ENCODE measurements at regions not wholly inside any gene's neighbourhood (a gene's known extent, or its start where the extent isn't known, plus 50 kb on each side); places are given as distances from the start of the nearest gene placed in this dataset.

DNA sequence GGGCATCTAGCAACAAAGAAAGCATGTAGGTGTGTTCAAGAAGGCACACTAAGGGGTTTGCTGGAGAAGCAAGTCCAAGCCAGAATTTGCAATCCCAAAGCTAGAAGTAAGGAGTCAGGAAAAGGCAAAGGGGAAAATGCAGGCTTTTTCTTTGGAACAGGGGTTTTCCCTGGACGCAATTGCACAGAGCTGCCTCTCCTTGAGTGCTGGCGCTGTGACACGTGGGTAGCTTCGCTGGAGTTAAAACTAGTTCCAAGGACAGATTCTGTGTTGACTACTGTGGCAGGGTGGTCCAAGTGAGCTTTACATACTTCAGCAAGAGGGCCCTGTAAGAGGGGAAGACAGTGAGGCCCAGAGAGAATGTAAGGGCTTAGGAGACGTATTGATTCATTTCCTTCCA lies 277.1 kb downstream of the ADGRA3 start:
- TF ChIP-seq, protein P1, sequence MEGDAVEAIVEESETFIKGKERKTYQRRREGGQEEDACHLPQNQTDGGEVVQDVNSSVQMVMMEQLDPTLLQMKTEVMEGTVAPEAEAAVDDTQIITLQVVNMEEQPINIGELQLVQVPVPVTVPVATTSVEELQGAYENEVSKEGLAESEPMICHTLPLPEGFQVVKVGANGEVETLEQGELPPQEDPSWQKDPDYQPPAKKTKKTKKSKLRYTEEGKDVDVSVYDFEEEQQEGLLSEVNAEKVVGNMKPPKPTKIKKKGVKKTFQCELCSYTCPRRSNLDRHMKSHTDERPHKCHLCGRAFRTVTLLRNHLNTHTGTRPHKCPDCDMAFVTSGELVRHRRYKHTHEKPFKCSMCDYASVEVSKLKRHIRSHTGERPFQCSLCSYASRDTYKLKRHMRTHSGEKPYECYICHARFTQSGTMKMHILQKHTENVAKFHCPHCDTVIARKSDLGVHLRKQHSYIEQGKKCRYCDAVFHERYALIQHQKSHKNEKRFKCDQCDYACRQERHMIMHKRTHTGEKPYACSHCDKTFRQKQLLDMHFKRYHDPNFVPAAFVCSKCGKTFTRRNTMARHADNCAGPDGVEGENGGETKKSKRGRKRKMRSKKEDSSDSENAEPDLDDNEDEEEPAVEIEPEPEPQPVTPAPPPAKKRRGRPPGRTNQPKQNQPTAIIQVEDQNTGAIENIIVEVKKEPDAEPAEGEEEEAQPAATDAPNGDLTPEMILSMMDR (IDR thresholded peaks at IDR 0.05) = no peak
- no peak for TF ChIP-seq POLR2A (IDR thresholded peaks at IDR 0.05)
